ENCODE measurements at regions not wholly inside any gene's neighbourhood (a gene's known extent, or its start where the extent isn't known, plus 50 kb on each side); places are given as distances from the start of the nearest gene placed in this dataset.

DNA sequence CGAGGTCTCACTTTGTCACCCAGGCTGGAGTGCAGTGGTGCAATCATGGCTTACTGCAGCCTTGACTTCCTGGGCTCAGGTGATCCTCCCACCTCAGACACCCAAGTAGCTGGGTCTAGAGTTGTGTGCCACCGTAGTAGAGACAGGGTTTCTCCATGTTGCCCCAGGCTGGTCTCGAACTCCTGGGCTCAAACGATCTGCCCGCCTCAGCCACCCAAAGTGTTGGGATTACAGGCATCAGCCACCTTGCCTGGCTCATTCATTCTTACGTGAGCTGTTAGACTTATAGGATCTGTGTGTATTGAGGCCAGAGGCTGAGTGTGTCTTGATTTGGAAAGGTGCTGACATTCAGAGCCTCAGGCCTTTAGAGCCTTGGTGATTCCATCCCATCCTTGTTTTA, 128.1 kb downstream of the SLC25A47 start:
- no peak overlapping the region for H3K9ac ChIP-seq (ENCODE audit: insufficient read depth, low read length)
- no peaks in the 10 kb centered on the region for H3K4me1 ChIP-seq (ENCODE audit: control insufficient read depth, extremely low read depth, insufficient read depth, low read length)
- H2AFZ ChIP-seq (ENCODE audit: low read length), result no peak overlapping the region
- H3K4me3 ChIP-seq (replicated peaks in 1 of 4; ENCODE audit: control extremely low read depth in 1 of 4, insufficient read depth in 1 of 4, low read depth in 3 of 4, low read length in 4 of 4), result no peak overlapping the region
- no peaks in the 10 kb centered on the region for H3K79me2 ChIP-seq (ENCODE audit: control insufficient read depth, insufficient read depth, low read length)
- H3K27ac ChIP-seq (ENCODE audit: insufficient read depth, low read length), result no peak overlapping the region
- no peaks in the 10 kb centered on the region for H3K9me3 ChIP-seq (ENCODE audit: control insufficient read depth, insufficient read depth, low read depth, low read length)
- TF ChIP-seq, protein P1, sequence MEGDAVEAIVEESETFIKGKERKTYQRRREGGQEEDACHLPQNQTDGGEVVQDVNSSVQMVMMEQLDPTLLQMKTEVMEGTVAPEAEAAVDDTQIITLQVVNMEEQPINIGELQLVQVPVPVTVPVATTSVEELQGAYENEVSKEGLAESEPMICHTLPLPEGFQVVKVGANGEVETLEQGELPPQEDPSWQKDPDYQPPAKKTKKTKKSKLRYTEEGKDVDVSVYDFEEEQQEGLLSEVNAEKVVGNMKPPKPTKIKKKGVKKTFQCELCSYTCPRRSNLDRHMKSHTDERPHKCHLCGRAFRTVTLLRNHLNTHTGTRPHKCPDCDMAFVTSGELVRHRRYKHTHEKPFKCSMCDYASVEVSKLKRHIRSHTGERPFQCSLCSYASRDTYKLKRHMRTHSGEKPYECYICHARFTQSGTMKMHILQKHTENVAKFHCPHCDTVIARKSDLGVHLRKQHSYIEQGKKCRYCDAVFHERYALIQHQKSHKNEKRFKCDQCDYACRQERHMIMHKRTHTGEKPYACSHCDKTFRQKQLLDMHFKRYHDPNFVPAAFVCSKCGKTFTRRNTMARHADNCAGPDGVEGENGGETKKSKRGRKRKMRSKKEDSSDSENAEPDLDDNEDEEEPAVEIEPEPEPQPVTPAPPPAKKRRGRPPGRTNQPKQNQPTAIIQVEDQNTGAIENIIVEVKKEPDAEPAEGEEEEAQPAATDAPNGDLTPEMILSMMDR (conservative IDR thresholded peaks at IDR 0.05 in 1 of 2, IDR thresholded peaks at IDR 0.05 in 1 of 2; ENCODE audit: low read depth in 1 of 2, low read length in 2 of 2), result no peak
- no peaks in the 10 kb centered on the region for H3K36me3 ChIP-seq (ENCODE audit: control insufficient read depth, insufficient read depth, low read length)
- H4K20me1 ChIP-seq (ENCODE audit: control insufficient read depth, extremely low read depth, insufficient read depth, low read length), result no peaks in the 10 kb centered on the region
- DNase-seq (ENCODE audit: low read depth in 2 of 2), result no peak
- no peak overlapping the region for H3K4me2 ChIP-seq (ENCODE audit: extremely low read depth, insufficient read depth, low read length)
- H3K27me3 ChIP-seq (ENCODE audit: control insufficient read depth, insufficient read depth, low read length), result no peaks in the 10 kb centered on the region

- no peaks in the 10 kb centered on the region for H3K36me3 ChIP-seq (ENCODE audit: control insufficient read depth, insufficient read depth, low read length)
- no peaks in the 10 kb centered on the region for H3K4me1 ChIP-seq (ENCODE audit: control insufficient read depth, extremely low read depth, insufficient read depth, low read length)
- H3K27ac ChIP-seq (ENCODE audit: insufficient read depth, low read length), result no peak overlapping the region
- H2AFZ ChIP-seq (ENCODE audit: low read length), result no peak overlapping the region
- no peaks in the 10 kb centered on the region for H3K79me2 ChIP-seq (ENCODE audit: control insufficient read depth, insufficient read depth, low read length)
- no peaks in the 10 kb centered on the region for H3K27me3 ChIP-seq (ENCODE audit: control insufficient read depth, insufficient read depth, low read length)
- no peak overlapping the region for H3K9ac ChIP-seq (ENCODE audit: insufficient read depth, low read length)
- H4K20me1 ChIP-seq (ENCODE audit: control insufficient read depth, extremely low read depth, insufficient read depth, low read length), result no peaks in the 10 kb centered on the region
- DNase-seq (ENCODE audit: low read depth in 2 of 2), result no peak
- H3K9me3 ChIP-seq (ENCODE audit: control insufficient read depth, insufficient read depth, low read depth, low read length), result no peaks in the 10 kb centered on the region
- H3K4me2 ChIP-seq (ENCODE audit: extremely low read depth, insufficient read depth, low read length), result no peak overlapping the region
- TF ChIP-seq, protein P1 (conservative IDR thresholded peaks at IDR 0.05 in 1 of 2, IDR thresholded peaks at IDR 0.05 in 1 of 2; ENCODE audit: low read depth in 1 of 2, low read length in 2 of 2), result no peak
- no peak for TF ChIP-seq EZH2 (IDR thresholded peaks at IDR 0.05; ENCODE audit: low read length, missing control alignments)
- no peak overlapping the region for H3K4me3 ChIP-seq (replicated peaks in 1 of 4; ENCODE audit: control extremely low read depth in 1 of 4, insufficient read depth in 1 of 4, low read depth in 3 of 4, low read length in 4 of 4)
These were observed 130.8 kb downstream of the SLC25A47 start for GRCh38 chr14:100453930-100454329.

GRCh38 chr14:100454437-100454836, 131.3 kb downstream of the SLC25A47 start:
- TF ChIP-seq EZH2 (IDR thresholded peaks at IDR 0.05; ENCODE audit: low read length, missing control alignments), result no peak
- TF ChIP-seq, protein P1 (conservative IDR thresholded peaks at IDR 0.05 in 1 of 2, IDR thresholded peaks at IDR 0.05 in 1 of 2; ENCODE audit: low read depth in 1 of 2, low read length in 2 of 2), result no peak
- Histone ChIP-seq H3K4me2 (ENCODE audit: extremely low read depth, insufficient read depth, low read length) (no peak overlapping the region), H3K79me2 (ENCODE audit: control insufficient read depth, insufficient read depth, low read length) (no peaks in the 10 kb centered on the region), H2AFZ (ENCODE audit: low read length) (no peak overlapping the region), H4K20me1 (ENCODE audit: control insufficient read depth, extremely low read depth, insufficient read depth, low read length) (no peaks in the 10 kb centered on the region), H3K36me3 (ENCODE audit: control insufficient read depth, insufficient read depth, low read length) (no peaks in the 10 kb centered on the region), H3K4me1 (ENCODE audit: control insufficient read depth, extremely low read depth, insufficient read depth, low read length) (no peaks in the 10 kb centered on the region), H3K9ac (ENCODE audit: insufficient read depth, low read length) (no peak overlapping the region), H3K27me3 (ENCODE audit: control insufficient read depth, insufficient read depth, low read length) (no peaks in the 10 kb centered on the region), H3K4me3 (replicated peaks in 1 of 4; ENCODE audit: control extremely low read depth in 1 of 4, insufficient read depth in 1 of 4, low read depth in 3 of 4, low read length in 4 of 4) (no peak overlapping the region), H3K9me3 (ENCODE audit: control insufficient read depth, insufficient read depth, low read depth, low read length) (no peaks in the 10 kb centered on the region), H3K27ac (ENCODE audit: insufficient read depth, low read length) (no peak overlapping the region)
- no peak for DNase-seq (ENCODE audit: low read depth in 2 of 2)

Data from fibroblast of lung (primary cell).